Ishikawa (cell line): ENCODE measurements at regions not wholly inside any gene's neighbourhood (a gene's known extent, or its start where the extent isn't known, plus 50 kb on each side); places are given as distances from the start of the nearest gene placed in this dataset.

ENCODE experiments used
- CEBPB ChIP-seq: IDR thresholded peaks from 2 replicates; pipeline ENCODE4 v1.6.1; 2012
- CREB1 ChIP-seq: IDR thresholded peaks from 2 replicates; pipeline ENCODE4 v1.6.1; 2012; ENCODE audit warnings: low read depth
- EGR1 ChIP-seq: IDR thresholded peaks from 2 replicates; pipeline ENCODE4 v1.6.1; 2012
- EP300 ChIP-seq: IDR thresholded peaks from 2 replicates; pipeline ENCODE4 v1.6.1; 2012; ENCODE audit warnings: borderline replicate concordance
- FOXM1 ChIP-seq: IDR thresholded peaks from 2 replicates; pipeline ENCODE4 v1.6.1; 2012; ENCODE audit warnings: low read depth, borderline replicate concordance
- NFIC ChIP-seq: IDR thresholded peaks from 2 replicates; pipeline ENCODE4 v1.6.1; 2012
- RAD21 ChIP-seq: IDR thresholded peaks from 2 replicates; pipeline ENCODE4 v1.6.1; 2012; ENCODE audit warnings: low read depth
- TAF1 ChIP-seq: IDR thresholded peaks from 2 replicates; pipeline ENCODE4 v1.6.1; 2012; ENCODE audit warnings: low read depth, mild to moderate bottlenecking
- TCF12 ChIP-seq: IDR thresholded peaks from 2 replicates; pipeline ENCODE4 v1.6.1; 2012; ENCODE audit warnings: low read depth
- TEAD4 ChIP-seq: IDR thresholded peaks from 2 replicates; pipeline ENCODE4 v1.6.1; 2012
- USF1 ChIP-seq: IDR thresholded peaks from 2 replicates; pipeline ENCODE4 v1.6.1; 2012
- YY1 ChIP-seq: IDR thresholded peaks from 2 replicates; pipeline ENCODE4 v1.6.1; 2012; ENCODE audit warnings: low read depth
- ZBTB7A ChIP-seq: IDR thresholded peaks from 2 replicates; pipeline ENCODE4 v1.6.1; 2012; ENCODE audit warnings: low read depth
- TF ChIP-seq, protein P1 (sequence below): IDR thresholded peaks from 2 replicates; pipeline ENCODE4 v1.6.1; 2012; ENCODE audit warnings: low read depth, mild to moderate bottlenecking
- TF ChIP-seq, protein P2 (sequence below): IDR thresholded peaks from 2 replicates; pipeline ENCODE4 v1.6.1; 2012

- TF ChIP-seq, protein P1, sequence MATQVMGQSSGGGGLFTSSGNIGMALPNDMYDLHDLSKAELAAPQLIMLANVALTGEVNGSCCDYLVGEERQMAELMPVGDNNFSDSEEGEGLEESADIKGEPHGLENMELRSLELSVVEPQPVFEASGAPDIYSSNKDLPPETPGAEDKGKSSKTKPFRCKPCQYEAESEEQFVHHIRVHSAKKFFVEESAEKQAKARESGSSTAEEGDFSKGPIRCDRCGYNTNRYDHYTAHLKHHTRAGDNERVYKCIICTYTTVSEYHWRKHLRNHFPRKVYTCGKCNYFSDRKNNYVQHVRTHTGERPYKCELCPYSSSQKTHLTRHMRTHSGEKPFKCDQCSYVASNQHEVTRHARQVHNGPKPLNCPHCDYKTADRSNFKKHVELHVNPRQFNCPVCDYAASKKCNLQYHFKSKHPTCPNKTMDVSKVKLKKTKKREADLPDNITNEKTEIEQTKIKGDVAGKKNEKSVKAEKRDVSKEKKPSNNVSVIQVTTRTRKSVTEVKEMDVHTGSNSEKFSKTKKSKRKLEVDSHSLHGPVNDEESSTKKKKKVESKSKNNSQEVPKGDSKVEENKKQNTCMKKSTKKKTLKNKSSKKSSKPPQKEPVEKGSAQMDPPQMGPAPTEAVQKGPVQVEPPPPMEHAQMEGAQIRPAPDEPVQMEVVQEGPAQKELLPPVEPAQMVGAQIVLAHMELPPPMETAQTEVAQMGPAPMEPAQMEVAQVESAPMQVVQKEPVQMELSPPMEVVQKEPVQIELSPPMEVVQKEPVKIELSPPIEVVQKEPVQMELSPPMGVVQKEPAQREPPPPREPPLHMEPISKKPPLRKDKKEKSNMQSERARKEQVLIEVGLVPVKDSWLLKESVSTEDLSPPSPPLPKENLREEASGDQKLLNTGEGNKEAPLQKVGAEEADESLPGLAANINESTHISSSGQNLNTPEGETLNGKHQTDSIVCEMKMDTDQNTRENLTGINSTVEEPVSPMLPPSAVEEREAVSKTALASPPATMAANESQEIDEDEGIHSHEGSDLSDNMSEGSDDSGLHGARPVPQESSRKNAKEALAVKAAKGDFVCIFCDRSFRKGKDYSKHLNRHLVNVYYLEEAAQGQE = no peak
- TF ChIP-seq TCF12 = no peak
- no peak for TF ChIP-seq RAD21
- no peak for TF ChIP-seq YY1
- TF ChIP-seq EGR1 = no peak
- no peak for TF ChIP-seq TEAD4
- TF ChIP-seq, protein P2, sequence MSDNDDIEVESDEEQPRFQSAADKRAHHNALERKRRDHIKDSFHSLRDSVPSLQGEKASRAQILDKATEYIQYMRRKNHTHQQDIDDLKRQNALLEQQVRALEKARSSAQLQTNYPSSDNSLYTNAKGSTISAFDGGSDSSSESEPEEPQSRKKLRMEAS = no peak
Measured at GRCh38 chr5:62190931-62191330, 115.1 kb upstream of the KIF2A start.

- no peak for TF ChIP-seq EGR1
- no peak for TF ChIP-seq TCF12
- no peak for TF ChIP-seq ZBTB7A
- no peak for TF ChIP-seq TAF1
- TF ChIP-seq USF1 = no peak
- TF ChIP-seq TEAD4 = no peak
- no peak for TF ChIP-seq NFIC
- no peak for TF ChIP-seq CEBPB
- TF ChIP-seq, protein P1 = no peak
- TF ChIP-seq, protein P2 = no peak
- TF ChIP-seq EP300 = no peak
- TF ChIP-seq CREB1 = no peak
- TF ChIP-seq YY1 = no peak
Measured at GRCh38 chr5:62192958-62193357, 113.0 kb upstream of the KIF2A start.

DNA sequence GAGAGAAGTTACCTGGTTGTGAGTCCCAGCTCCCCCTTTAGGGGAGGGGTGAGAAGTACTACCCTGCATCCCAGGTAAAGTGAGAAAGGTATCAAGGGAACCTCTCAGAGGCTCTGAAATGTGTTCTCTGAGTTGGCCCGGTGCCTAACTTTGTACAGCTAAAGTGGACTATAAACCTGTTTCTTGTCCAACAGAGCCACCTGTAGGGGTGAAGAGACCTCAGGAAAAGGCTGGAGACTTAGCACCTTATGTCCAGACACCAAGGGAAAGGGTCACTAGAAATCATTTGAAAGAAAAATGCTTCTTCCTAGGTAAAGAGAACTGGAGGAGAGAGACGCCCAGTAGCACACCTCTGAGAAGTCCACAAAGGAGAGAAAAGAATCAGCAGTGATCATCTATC, 108.3 kb upstream of the KIF2A start:
- TF ChIP-seq, protein P2 = no peak
- TF ChIP-seq USF1 (no peak), TEAD4 (no peak), ZBTB7A (no peak), TCF12 (no peak), FOXM1 (no peak), RAD21 (no peak; the same call in 1 of the 2 replicates), YY1 (no peak), CEBPB (no peak), EP300 (no peak), CREB1 (no peak), TAF1 (no peak), NFIC (no peak), EGR1 (no peak)
- TF ChIP-seq, protein P1 = no peak

DNA sequence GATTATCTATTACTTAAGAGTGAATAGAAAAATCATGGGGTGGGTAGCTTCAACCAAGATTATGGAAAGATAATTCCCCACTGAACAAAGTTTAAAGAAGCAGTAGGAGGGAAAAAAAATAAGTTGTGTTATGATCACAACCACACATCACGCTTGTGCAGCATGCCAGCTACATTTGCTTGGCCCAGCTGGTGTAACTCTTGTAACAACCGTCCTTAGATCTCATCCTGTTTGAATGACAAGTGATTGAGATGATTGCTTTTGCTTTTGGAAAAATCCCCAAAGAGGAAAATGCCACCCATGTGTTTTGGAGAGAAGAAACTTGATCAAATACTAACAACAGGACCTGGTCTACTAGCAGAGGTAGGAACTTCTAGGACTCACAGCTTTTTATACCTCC, 107.6 kb upstream of the KIF2A start:
- TF ChIP-seq EGR1 (no peak), YY1 (no peak), ZBTB7A (no peak), USF1 (no peak), TAF1 (no peak), TCF12 (no peak), CREB1 (no peak), RAD21 (no peak)
- TF ChIP-seq, protein P1 = no peak
